Endometrium (tissue), 2 donors: ENCODE measurements at regions not wholly inside any gene's neighbourhood (a gene's known extent, or its start where the extent isn't known, plus 50 kb on each side); places are given as distances from the start of the nearest gene placed in this dataset.
"Not testable (repeated sequence)": the region's sequence is repeated elsewhere in the genome, so short reads cannot be mapped to it uniquely, and the experiment has no call there.

Experiments used
- FAIRE-seq: peaks from 2 replicates; lab custom pipeline; 2012; peaks lifted over from hg19 to GRCh38; lab: Jason Lieb, UNC
- donor health status: control.
- donor health status: control.

- FAIRE-seq = no peak
These were observed 424.0 kb upstream of the PDZRN3 start for GRCh38 chr3:74048699-74049098.

DNA sequence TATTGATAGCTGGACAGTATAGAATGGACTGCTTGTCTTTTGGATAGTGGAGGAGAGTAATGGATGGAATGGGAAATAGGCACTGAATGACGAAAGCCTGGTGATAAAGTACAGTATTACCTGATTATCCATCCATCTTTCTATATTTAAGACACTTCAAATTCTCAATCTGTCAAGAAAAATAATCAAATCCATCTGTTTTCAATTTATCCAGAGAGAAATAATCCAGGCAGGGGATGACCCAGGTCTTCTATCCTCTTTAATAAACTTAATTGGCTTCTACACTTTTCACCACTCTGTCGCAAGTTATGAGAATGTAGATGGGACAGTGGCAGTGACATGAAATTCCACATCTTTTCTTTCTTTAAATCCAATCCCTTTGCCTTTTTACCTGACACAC, 420.3 kb upstream of the PDZRN3 start:
- no peak for FAIRE-seq

GRCh38 chr3:74041068-74041675, 416.4 kb upstream of the PDZRN3 start:
- no peak for FAIRE-seq

DNA sequence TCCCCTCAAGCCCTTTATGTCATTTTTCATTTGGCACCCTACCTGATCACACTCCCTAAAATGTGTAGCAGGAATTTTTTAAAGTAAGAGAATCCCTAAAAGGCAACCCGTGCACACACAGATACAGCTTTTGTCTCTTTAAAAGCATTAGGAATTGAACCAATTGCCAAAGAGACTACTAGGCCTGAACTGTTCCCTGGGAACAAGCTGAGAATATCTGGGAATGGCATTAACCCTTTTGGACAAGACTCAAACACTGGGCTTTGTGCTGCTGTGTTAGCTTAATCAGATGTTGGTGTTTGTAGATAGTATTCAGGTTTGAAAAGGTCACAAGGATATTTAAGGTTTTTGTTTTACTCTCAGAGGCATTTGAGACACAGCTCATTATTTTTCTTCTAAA, 414.4 kb upstream of the PDZRN3 start:
- FAIRE-seq = no peak

DNA sequence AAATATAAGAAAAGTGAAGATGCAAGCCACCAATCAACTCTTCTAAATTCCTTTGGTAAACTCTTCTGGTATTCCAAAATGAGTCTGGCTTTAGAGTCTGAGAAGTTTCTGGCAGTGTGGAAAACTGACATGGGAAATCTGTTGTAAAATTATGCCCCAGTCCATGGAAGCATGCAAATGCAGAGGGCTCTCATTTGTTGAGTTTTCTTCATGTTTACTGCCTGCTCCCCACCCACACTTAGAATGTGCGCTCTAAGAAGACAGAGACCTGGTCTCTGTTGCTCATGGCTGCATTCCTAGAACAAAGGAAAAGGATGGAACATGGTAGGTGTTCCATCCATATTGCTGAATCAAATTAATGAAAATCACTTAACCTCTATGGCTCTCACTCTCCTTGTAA, 411.8 kb upstream of the PDZRN3 start:
- no peak for FAIRE-seq

DNA sequence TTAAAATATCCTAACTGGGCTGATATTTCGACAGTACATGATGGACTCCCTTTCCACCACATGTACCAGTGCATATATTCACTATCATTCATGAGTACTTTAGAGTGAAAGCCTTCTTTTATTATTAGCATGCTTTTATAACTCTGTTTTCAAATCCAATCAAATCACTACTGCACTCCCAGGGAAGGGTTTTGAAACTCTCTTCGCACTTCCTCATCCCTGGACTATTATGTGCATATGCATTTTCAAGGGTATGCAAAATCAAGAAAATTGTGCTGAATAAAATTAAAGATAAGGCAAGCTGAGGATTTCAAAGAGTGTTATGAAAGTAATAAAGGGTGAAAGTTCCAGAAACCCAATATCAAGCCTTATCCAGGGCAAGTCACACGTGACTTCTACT, 411.4 kb upstream of the PDZRN3 start:
- FAIRE-seq = no peak

DNA sequence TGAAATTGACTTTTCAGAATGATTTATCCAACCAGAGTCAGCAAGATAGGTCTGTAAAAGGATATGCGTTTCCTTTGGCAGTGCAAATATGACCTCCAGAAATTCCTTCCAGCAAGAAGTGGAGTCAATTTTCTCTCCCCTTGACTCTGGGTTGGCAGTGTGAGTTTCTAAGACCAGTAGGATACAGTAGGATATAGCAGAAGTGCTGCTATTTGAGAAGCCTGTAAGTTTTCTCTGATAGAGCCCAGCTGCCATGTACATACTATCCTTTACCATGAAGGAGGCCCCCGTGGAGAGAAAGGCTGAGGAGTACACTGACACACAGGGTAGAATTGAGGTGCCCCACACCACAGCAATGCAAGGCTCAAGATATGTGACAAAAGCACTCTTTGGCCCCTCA, 409.1 kb upstream of the PDZRN3 start:
- no peak for FAIRE-seq

GRCh38 chr3:74033381-74033780, 408.6 kb upstream of the PDZRN3 start:
- FAIRE-seq = no peak

- no peak for FAIRE-seq
These were observed 402.4 kb upstream of the PDZRN3 start for GRCh38 chr3:74027121-74027520.

DNA sequence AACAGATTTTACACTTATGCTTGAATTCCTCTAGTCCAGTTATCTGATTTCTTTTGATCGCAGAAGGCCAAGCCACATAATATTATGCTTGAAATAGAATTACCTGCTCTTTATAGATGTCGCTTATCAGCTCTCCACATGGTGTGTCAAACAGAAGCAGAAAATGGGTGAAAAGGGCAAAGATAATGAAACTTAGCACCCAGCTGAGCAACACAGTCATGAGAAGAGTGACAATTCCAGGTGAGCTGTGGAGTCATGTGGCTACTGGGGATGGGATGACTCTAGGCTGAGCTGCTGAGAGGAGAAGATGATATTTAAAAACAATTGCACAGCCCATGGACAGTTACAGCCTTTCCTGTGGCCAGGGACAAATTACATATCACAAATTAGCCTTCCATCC, 398.7 kb upstream of the PDZRN3 start:
- no peak for FAIRE-seq

- FAIRE-seq = no peak
These were observed 396.7 kb upstream of the PDZRN3 start for GRCh38 chr3:74021449-74021848.

DNA sequence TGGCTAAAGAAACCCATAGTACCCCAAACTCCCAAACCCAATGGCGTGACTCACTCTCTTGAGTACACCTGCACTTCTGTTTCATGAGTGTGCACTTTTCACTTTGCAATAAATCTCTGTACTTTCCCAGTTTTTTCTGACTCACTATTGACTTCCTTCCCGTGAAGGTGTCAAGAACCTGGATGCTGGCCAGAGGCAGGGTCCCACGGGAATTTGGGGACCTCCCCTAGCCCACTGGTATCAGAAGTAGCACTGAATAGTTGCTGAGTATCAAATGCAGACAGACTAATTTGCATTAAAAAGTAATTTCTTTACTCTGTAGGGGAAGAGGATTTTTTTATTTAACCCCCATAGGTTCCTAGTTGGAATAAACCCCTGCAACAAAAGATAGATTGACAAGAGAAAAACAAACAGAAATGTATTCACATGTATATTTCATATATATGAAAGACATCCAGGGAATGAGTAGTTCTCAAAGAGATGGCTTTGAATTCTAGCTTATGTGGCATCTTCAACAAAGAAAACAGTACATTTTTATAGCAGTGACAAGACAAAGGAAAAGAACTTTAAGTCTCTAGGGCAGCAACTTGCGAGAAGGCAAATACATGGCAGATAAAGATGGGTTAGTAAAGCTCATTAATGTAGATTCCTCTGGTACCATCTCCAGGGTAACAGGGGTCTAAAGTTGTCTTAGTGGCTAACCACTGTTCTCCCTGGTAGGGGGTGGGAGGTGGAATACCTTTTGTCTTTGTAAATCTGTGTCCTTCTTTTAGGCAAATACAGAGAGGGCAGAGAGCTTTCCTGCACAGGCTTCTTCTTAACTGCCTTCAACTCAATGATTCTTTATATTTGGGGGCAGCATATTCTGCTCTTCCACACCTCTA, 385.5 kb upstream of the PDZRN3 start:
- FAIRE-seq = no peak

GRCh38 chr3:74004386-74004785, 379.6 kb upstream of the PDZRN3 start:
- no peak for FAIRE-seq

- FAIRE-seq = no peak
These were observed 379.0 kb upstream of the PDZRN3 start for GRCh38 chr3:74003734-74004133.

- peak; percentile 97 for FAIRE-seq
These were observed 376.7 kb upstream of the PDZRN3 start for GRCh38 chr3:74001436-74001835.

DNA sequence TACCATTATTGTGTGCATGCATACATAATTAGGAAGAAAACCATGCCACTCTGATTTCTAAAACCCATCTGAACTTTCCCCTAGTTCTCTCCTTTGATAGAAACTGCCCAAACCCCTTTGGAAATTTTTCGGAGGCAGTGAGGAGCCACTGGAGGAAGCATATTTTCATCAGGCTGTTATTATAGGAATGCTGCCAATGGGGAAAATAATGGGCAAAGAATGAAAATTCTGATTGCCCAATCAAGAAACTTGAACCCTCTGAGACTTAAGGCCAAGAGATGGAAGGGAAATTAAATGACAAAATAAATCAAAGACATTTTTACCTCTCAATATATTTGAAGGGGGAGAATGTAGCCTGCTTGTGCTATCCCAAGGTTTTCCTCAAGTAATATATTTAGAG, 376.0 kb upstream of the PDZRN3 start:
- FAIRE-seq = no peak

GRCh38 chr3:73999501-73999900, 374.8 kb upstream of the PDZRN3 start:
- no peak for FAIRE-seq

GRCh38 chr3:73990691-73991090, 365.9 kb upstream of the PDZRN3 start:
- not testable (repeated sequence) for FAIRE-seq

- peak; percentile 15 for FAIRE-seq
These were observed 342.0 kb upstream of the PDZRN3 start for GRCh38 chr3:73966733-73967132.

GRCh38 chr3:73964818-73965217, 340.1 kb upstream of the PDZRN3 start:
- FAIRE-seq = no peak

- FAIRE-seq = no peak
These were observed 330.8 kb upstream of the PDZRN3 start for GRCh38 chr3:73955494-73956070.

- no peak for FAIRE-seq
These were observed 329.8 kb upstream of the PDZRN3 start for GRCh38 chr3:73954506-73954905.

GRCh38 chr3:73952781-73953180, 328.0 kb upstream of the PDZRN3 start:
- no peak for FAIRE-seq
